HL-60 (cell line): ENCODE measurements at regions not wholly inside any gene's neighbourhood (a gene's known extent, or its start where the extent isn't known, plus 50 kb on each side); places are given as distances from the start of the nearest gene placed in this dataset.

ENCODE experiments used
- DNase-seq, 2 experiments: peaks; one replicate each; pipeline ENCODE4 v3.0.0-alpha.2; 2010 to 2020; ENCODE audit warnings: low read depth in 1 of 2, low spot score in 1 of 2
- H3K27ac ChIP-seq: fragments of 250-450 bp; sonication (Bioruptor Pico); replicated peaks from 2 replicates; pipeline ENCODE4 v1.5.1; 2020; ENCODE audit warnings: mild to moderate bottlenecking, moderate library complexity
- H3K27me3 ChIP-seq: fragments of 250-450 bp; sonication (Bioruptor Pico); 2 replicates; pipeline ENCODE4 v1.5.1; 2021; ENCODE audit warnings: mild to moderate bottlenecking, moderate library complexity; ENCODE audit not compliant: insufficient read depth, poor library complexity, severe bottlenecking
- H3K4me3 ChIP-seq: replicated peaks from 2 replicates; pipeline ENCODE4 v1.5.1; 2011; ENCODE audit warnings: mild to moderate bottlenecking, control low read depth, low read length; ENCODE audit not compliant: insufficient read depth
- CTCF ChIP-seq: IDR thresholded peaks from one replicate; pipeline ENCODE4 v1.5.1; 2011; ENCODE audit warnings: low read length, control low read depth, inconsistent platforms; ENCODE audit not compliant: insufficient read depth
- GABPA ChIP-seq: IDR thresholded peaks from 2 replicates; pipeline ENCODE4 v1.6.1; 2012; ENCODE audit warnings: low read depth
- POLR2AphosphoS5 ChIP-seq: IDR thresholded peaks from 2 replicates; pipeline ENCODE4 v1.6.1; 2012; ENCODE audit warnings: low read depth
- REST ChIP-seq: IDR thresholded peaks from 2 replicates; pipeline ENCODE4 v1.6.1; 2012; ENCODE audit warnings: low read depth; ENCODE audit not compliant: insufficient replicate concordance
- SPI1 ChIP-seq: IDR thresholded peaks from 2 replicates; pipeline ENCODE4 v1.6.1; 2012; ENCODE audit warnings: low read depth, mild to moderate bottlenecking, borderline replicate concordance

GRCh38 chr2:204495381-204495780 lies 49.9 kb upstream of the PARD3B start:
- TF ChIP-seq SPI1 (no peak), GABPA (no peak), REST (no peak), CTCF (no peak), POLR2AphosphoS5 (no peak)
- Histone ChIP-seq H3K27ac (no peak overlapping the region), H3K4me3 (no peak overlapping the region), H3K27me3 (no peaks in the 10 kb centered on the region)
- no peak for DNase-seq
